ENCODE measurements at regions not wholly inside any gene's neighbourhood (a gene's known extent, or its start where the extent isn't known, plus 50 kb on each side); places are given as distances from the start of the nearest gene placed in this dataset.
A peak's percentile ranks its signal among the peaks of the same experiment; 100 is the strongest.
"Not testable (repeated sequence)": the region's sequence is repeated elsewhere in the genome, so short reads cannot be mapped to it uniquely, and the experiment has no call there.

- Histone ChIP-seq H3K4me3 (no peak overlapping the region), H3K27ac (no peak overlapping the region)
Measured at GRCh38 chr14:37830271-37830670, 234.8 kb downstream of the TTC6 start.

DNA sequence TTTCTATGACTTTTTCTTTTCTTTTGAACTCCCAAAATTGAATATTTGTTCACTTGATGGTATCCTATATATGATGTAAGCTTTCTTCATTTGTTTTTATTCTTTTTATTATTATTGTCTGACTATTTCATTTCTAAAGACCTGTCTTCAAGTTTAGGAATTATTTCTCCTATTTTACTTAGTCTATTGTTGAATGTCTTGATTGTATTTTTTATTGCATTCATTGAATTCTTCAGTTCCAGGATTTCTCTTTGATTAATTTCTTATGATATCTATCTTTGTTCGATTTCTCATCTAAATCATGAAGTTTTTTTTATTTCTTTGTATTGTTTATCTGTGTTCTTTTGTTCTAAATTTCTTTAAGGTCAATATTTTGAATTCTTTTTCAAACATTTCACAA lies 238.8 kb downstream of the TTC6 start:
- no peak overlapping the region for H3K27ac ChIP-seq
- H3K4me3 ChIP-seq, result no peak overlapping the region

DNA sequence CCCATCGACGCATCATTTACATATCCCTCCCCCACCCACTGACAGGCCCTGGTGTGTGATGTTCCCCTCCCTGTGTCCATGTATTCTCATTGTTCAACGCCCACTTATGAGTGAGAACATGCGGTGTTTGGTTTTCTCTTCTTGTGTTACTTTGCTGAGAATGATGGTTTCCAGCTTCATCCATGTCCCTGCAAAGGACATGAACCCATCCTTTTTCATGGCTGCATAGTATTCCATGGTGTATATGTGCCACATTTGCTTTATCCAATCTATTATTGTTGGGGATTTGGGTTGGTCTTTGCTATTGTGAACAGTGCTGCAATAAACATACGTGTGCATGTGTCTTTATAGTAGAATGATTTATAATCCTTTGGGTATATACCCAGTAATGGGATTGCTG lies 243.3 kb downstream of the TTC6 start:
- not testable (repeated sequence) for H3K4me3 ChIP-seq

DNA sequence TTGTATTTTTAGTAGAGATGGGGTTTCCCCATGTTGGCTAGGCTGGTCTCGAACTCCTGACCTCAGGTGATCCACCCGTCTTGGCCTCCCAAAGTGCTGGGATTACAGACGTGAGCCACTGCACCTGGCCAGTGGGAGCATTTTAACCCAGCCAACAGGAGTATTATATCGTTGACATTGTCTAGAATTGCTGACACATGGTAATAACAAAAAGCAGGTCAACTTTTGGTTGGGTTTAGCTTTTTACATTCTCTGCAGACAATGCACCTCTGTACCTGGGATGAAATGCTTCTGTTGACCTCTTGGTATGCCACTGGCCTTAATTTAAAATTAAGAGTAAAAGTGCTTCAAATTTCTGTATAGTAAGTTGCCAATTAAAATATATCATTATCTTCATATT lies 245.6 kb downstream of the TTC6 start:
- H3K4me3 ChIP-seq, H3K27ac ChIP-seq: not testable (repeated sequence)

More for the DNA sequence above, 243.3 kb downstream of the TTC6 start:
- H3K27ac ChIP-seq, result not testable (repeated sequence)

GRCh38 chr14:37842106-37842505 lies 246.7 kb downstream of the TTC6 start:
- Histone ChIP-seq H3K4me3 (no peak overlapping the region), H3K27ac (no peak overlapping the region)

- Histone ChIP-seq H3K27ac (no peak overlapping the region), H3K4me3 (no peak overlapping the region)
Measured at GRCh38 chr14:37843954-37844607, 248.7 kb downstream of the TTC6 start.

GRCh38 chr14:37844614-37845013 lies 249.2 kb downstream of the TTC6 start:
- H3K27ac ChIP-seq, result no peak overlapping the region
- no peak overlapping the region for H3K4me3 ChIP-seq

DNA sequence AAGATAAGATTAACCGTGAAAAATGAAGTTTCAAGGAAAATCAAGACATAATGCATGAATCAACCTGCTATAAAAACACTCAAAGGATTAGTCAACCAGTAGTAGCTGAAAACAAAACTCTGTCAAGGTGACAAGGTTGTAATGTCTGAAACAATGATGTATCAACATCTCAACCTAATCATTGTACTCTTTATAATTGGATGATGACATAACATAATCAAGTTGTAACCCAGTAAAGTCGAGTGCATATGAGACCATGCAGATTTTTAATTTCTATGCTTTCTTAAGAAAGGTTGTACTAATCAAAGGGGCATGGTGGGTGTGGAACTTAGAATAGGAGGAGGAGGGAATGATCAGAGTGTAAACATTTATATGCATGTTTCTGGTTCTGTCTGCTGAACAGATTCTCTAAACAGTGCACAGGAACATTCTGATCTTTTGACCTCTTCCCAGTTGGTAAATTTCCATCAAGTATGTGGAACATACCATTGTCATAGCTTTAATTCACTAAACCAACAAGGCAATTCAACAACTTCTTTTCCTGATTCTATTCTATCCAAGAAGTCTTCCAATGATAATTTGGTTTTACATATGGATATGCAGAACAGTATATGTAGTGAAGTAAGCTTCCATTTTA lies 253.7 kb downstream of the TTC6 start:
- no peak overlapping the region for H3K27ac ChIP-seq

DNA sequence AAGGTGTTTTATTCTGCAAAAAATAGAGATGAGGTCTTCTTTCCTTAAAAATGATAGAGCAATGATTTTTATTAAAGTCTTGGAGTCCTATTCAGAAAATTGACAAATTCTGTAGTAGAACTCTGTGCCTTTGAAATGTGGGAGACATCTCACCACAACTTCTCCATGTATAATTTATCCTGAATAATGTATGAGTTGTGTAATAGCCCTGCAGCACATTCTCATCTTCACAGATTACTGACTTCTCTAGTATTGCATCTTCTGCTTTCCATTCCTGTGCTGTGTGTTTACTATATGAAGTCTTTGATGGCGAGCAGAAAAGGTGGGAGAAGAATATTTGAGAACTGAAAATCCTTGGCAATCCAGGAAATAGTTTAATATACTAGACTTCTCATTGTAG lies 255.6 kb downstream of the TTC6 start:
- Histone ChIP-seq H3K4me3 (no peak overlapping the region), H3K27ac (no peak overlapping the region)

More for the DNA sequence above, 253.7 kb downstream of the TTC6 start:
- no peak overlapping the region for H3K4me3 ChIP-seq

- H3K27ac ChIP-seq, result no peak overlapping the region
- H3K4me3 ChIP-seq, result no peak overlapping the region
Measured at GRCh38 chr14:37855871-37856270, 260.4 kb downstream of the TTC6 start.

- H3K4me3 ChIP-seq, result no peak overlapping the region
- no peak overlapping the region for H3K27ac ChIP-seq
Measured at GRCh38 chr14:37857774-37858266, 262.4 kb downstream of the TTC6 start.

DNA sequence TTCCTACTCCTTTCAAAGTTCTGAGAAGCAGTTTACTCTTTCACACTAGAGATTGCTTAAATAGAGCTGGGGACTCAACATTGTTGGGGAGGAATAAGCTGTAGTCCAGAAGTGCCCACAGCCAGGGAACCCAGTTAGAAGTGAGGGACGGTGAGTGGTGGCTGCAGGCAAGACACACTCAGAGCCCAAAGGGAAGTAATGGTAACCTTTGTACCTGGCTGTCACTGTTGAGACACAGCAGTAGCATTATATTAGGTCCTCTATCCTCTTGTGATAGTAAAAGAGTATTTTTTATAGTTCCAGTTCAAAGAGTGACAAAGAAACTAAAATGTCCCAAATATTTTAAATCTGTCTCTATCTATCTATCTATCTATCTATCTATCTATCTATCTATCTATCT lies 263.3 kb downstream of the TTC6 start:
- H3K27ac ChIP-seq, result no peak overlapping the region

GRCh38 chr14:37859177-37859576 lies 263.7 kb downstream of the TTC6 start:
- Histone ChIP-seq H3K27ac (no peak overlapping the region), H3K4me3 (no peak overlapping the region)

More for the DNA sequence above, 263.3 kb downstream of the TTC6 start:
- no peak overlapping the region for H3K4me3 ChIP-seq

DNA sequence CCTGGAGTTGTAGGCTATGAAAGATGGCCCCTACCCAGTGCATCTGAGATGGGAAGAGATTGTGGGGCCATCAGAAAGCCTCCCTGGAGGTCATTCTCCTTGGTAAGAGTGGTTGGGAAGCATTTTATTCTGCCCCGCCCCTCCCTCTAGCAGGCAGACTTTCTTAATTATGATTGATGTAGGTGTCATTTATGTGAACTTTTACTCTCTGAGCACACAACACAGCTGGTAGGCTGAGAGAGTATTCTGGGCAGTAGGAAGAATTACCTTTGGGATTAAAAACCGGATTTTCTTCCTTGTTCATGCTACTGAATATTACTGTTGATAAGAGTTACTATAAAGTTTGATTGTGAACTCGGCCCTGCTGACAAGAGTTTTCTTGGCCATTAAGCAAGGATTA lies 266.8 kb downstream of the TTC6 start:
- H3K27ac ChIP-seq, result no peak overlapping the region
- no peak overlapping the region for H3K4me3 ChIP-seq

DNA sequence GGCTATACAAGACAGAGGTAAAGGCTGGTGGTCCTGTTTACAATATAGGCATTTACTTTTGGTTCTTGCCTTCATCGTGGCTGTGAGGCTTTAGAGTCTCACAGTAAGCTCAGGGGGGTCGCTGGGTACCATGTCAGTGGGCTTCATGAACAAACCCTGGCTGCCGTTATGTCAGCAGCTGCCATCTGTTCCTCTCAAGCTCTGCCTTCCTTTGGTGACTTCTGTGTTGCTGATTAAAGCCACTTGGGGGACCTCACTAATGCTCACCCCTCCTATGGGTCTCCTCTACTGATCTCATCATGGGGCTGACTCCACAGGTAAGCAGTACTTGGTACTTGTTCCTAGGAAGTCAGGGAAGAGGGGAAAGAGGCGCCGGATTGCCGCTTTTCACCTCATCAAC lies 268.7 kb downstream of the TTC6 start:
- H3K4me3 ChIP-seq, result no peak overlapping the region
- peak overlapping the region in 1 of 21 experiments; percentile 39 for H3K27ac ChIP-seq

DNA sequence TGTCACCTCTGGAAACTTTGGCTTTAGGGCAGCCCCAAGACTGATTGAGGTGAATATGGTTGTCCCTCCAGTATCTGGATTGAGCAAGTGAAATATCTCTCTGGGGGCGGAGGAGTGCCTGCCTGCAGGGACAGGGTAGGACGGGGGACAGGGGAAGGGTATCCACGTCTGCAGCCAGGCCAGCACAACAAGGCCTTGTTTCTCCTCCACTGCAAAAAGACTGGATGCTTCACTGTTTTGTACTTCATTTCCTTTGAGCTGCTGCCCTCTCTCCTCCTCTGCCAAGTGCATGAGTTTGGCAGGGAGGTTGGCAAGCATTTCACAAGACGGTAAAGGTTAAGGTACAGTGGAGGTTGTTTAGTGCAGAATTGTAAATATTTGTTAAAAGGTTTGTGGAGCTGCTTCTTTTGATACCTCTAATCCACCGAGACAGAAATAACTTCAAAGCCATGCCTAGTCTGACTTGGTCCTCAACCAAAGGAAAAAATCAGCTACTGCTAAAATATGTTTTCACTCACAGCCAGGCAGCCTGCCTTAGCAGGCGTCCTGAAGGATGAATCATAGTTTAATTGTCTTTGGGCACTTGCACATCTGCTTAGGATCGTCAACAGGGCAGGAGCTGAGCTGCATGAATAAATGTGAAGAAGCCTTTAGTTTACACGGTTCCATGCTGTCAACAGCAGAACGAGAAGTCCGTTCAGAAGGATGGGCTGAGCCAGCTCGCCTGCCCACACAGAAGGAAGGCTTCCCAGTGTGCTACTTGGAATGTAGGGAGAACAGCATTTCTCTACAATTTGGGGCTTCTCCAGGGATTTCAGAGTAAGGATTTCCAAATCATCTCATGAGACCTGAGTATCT lies 269.7 kb downstream of the TTC6 start:
- Histone ChIP-seq H3K27ac (peak overlapping the region in 1 of 21 experiments; percentile 39), H3K4me3 (no peak overlapping the region)

DNA sequence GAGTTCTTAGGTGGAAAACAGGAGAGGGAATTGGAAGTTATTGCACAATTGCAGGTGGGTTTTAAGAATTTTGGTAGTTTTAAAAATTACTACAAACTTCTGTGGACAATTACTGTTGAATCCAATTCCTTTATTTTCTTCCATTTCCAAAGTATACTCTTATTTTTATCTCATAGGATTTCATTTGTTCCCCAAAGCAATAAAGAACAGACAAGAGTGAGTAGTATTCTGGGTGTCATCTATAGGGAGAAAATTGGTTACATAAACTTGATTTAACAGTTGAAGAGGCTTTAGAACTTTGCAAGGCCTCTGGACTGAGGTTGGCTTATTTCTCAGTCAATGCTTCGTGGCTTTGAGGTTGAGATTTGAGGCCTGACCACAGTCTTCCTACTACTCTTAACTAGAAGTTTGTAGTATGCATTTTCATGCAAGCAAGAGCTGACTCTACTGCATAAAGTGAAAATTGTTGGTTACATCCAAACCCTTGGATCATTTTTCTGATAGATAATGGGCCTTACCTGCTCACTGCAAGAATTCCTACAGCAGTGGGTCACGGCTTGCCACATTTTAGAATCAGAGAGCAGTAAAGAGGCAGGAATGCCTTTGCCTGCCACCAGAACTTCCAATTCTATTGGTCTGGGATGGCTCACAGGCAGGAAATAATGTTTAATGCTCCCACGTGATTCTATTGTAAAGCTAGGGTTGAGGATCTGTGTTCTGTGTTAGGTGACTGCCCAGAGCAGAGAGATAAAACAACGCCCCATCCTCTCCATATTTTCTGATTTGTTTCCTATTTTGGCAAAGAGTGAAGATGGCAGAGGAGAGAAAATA lies 270.5 kb downstream of the TTC6 start:
- H3K4me3 ChIP-seq, result no peak overlapping the region
- H3K27ac ChIP-seq, result no peak overlapping the region

DNA sequence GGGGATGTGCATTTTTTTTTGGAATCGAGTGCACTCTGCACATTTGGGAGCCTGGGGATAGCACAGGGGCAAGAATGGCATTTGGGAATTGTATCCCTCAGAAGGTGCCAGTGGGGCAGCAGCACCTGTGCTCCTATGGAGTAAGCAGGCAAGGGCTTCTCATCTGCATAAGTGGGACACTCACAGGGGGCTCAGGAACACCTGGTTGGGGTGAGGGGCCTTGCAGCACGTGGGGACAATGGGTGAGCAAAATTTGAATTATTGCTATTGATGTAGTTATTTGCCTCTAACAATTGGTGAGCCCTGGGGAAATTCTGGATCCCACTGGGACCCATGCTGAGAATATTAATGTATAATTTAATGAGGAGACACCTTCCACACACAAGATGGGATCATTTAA lies 274.2 kb downstream of the TTC6 start:
- no peak overlapping the region for H3K27ac ChIP-seq
- H3K4me3 ChIP-seq, result no peak overlapping the region

- no peak overlapping the region for H3K4me3 ChIP-seq
Measured at GRCh38 chr14:37870170-37870569, 274.7 kb downstream of the TTC6 start.

More at GRCh38 chr14:37870170-37870569, 274.7 kb downstream of the TTC6 start:
- no peak overlapping the region for H3K27ac ChIP-seq
